Thyroid gland (tissue), 4 donors: ENCODE measurements at regions not wholly inside any gene's neighbourhood (a gene's known extent, or its start where the extent isn't known, plus 50 kb on each side); places are given as distances from the start of the nearest gene placed in this dataset.

ENCODE experiments used
- POLR2A ChIP-seq, 2 donors: fragments of 450-650 bp; IDR thresholded peaks; one replicate each; pipeline ENCODE4 v1.6.1; 2017; ENCODE audit warnings: antibody characterized with exemption in 2 of 2, mild to moderate bottlenecking in 2 of 2, moderate library complexity in 1 of 2
- TF ChIP-seq, protein P1 (sequence below), 6 experiments: fragments of 200-600 bp in 3 of 6; fragments of 450-650 bp in 3 of 6; sonication (generic) in 3 of 6; IDR thresholded peaks; one replicate each; pipeline ENCODE4 v1.5.1; 2016 to 2019; ENCODE audit warnings: antibody characterized with exemption in 6 of 6, mild to moderate bottlenecking in 2 of 6, inconsistent platforms in 1 of 6, moderate library complexity in 1 of 6

DNA sequence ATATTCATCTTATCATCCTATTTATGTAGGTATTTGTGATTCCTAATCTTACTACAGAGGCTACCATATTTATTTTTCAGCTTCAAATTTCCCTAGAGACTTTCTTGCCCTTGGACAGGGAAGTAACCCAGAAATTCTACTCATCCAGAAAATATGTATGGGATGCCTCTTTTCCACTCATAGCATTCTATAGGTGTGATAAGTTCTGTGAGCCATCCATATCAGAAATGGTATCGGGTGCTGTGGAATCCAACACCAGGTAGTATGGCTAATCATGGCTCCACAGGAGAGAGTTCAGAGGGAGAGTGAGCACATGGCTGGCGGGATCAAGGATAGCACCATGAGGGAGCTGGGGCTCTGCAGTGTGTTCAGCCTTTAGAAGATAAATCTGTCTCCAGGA is 349.3 kb upstream of the ACTBL2 start:
- TF ChIP-seq, protein P1, sequence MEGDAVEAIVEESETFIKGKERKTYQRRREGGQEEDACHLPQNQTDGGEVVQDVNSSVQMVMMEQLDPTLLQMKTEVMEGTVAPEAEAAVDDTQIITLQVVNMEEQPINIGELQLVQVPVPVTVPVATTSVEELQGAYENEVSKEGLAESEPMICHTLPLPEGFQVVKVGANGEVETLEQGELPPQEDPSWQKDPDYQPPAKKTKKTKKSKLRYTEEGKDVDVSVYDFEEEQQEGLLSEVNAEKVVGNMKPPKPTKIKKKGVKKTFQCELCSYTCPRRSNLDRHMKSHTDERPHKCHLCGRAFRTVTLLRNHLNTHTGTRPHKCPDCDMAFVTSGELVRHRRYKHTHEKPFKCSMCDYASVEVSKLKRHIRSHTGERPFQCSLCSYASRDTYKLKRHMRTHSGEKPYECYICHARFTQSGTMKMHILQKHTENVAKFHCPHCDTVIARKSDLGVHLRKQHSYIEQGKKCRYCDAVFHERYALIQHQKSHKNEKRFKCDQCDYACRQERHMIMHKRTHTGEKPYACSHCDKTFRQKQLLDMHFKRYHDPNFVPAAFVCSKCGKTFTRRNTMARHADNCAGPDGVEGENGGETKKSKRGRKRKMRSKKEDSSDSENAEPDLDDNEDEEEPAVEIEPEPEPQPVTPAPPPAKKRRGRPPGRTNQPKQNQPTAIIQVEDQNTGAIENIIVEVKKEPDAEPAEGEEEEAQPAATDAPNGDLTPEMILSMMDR (IDR thresholded peaks at IDR 0.05): no peak
- no peak for TF ChIP-seq POLR2A (IDR thresholded peaks at IDR 0.05)
